ENCODE measurements at regions not wholly inside any gene's neighbourhood (a gene's known extent, or its start where the extent isn't known, plus 50 kb on each side); places are given as distances from the start of the nearest gene placed in this dataset.

- TF ChIP-seq EZH2 (IDR thresholded peaks at IDR 0.05; ENCODE audit: borderline replicate concordance, low read length): no peak
- TF ChIP-seq, protein P1, sequence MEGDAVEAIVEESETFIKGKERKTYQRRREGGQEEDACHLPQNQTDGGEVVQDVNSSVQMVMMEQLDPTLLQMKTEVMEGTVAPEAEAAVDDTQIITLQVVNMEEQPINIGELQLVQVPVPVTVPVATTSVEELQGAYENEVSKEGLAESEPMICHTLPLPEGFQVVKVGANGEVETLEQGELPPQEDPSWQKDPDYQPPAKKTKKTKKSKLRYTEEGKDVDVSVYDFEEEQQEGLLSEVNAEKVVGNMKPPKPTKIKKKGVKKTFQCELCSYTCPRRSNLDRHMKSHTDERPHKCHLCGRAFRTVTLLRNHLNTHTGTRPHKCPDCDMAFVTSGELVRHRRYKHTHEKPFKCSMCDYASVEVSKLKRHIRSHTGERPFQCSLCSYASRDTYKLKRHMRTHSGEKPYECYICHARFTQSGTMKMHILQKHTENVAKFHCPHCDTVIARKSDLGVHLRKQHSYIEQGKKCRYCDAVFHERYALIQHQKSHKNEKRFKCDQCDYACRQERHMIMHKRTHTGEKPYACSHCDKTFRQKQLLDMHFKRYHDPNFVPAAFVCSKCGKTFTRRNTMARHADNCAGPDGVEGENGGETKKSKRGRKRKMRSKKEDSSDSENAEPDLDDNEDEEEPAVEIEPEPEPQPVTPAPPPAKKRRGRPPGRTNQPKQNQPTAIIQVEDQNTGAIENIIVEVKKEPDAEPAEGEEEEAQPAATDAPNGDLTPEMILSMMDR (IDR thresholded peaks at IDR 0.05; ENCODE audit: low read length): no peak
Measured at GRCh38 chr2:120542911-120543527, 192.6 kb upstream of the GLI2 start.

All from OCI-LY1 (cell line).